Right atrium auricular region (tissue), 2 donors: ENCODE measurements at regions not wholly inside any gene's neighbourhood (a gene's known extent, or its start where the extent isn't known, plus 50 kb on each side); places are given as distances from the start of the nearest gene placed in this dataset.

Source experiments
- DNase-seq: peaks from one replicate; pipeline ENCODE4 v3.0.0-alpha.2; 2019; ENCODE audit warnings: low spot score
- H3K27ac ChIP-seq, 2 donors: fragments of 200-600 bp; sonication (generic); 1 replicate in 1 of 2; 2 replicates in 1 of 2; pipeline ENCODE4 v1.5.1; 2016 to 2019
- H3K27me3 ChIP-seq, 2 donors: fragments of 200-600 bp; sonication (generic); one replicate each; pipeline versions ENCODE4 v1.5.1 to v1.6.0; 2017 to 2019
- H3K36me3 ChIP-seq: fragments of 200-600 bp; sonication (generic); one replicate; pipeline ENCODE4 v1.5.1; 2016
- H3K4me1 ChIP-seq, 2 donors: fragments of 200-600 bp; sonication (generic); one replicate each; pipeline versions ENCODE4 v1.5.1 to v1.6.0; 2017 to 2019
- H3K4me3 ChIP-seq, 2 donors: fragments of 200-600 bp; sonication (generic); 1 replicate in 1 of 2; 2 replicates in 1 of 2; pipeline ENCODE4 v1.5.1; 2017 to 2019; ENCODE audit warnings: mild to moderate bottlenecking in 1 of 2, moderate library complexity in 1 of 2
- H3K9me3 ChIP-seq, 2 donors: fragments of 200-600 bp; sonication (generic); one replicate each; pipeline ENCODE4 v1.5.1; 2019
- CTCF ChIP-seq, 2 donors: fragments of 200-600 bp; sonication (generic); IDR thresholded peaks; one replicate each; pipeline ENCODE4 v1.5.1; 2019; ENCODE audit warnings: antibody characterized with exemption in 2 of 2

- Histone ChIP-seq H3K27me3 (no peaks in the 10 kb centered on the region), H3K4me3 (no peak overlapping the region)
These were observed 59.4 kb upstream of the HMGXB4 start for GRCh38 chr22:35197886-35198285.

GRCh38 chr22:35198738-35199137 is 58.6 kb upstream of the HMGXB4 start:
- no peak for TF ChIP-seq CTCF (IDR thresholded peaks at IDR 0.05)
- Histone ChIP-seq H3K4me3 (no peak overlapping the region), H3K27me3 (no peaks in the 10 kb centered on the region), H3K9me3 (no peaks in the 10 kb centered on the region), H3K4me1 (no peaks in the 10 kb centered on the region), H3K36me3 (no peaks in the 10 kb centered on the region), H3K27ac (no peak overlapping the region)
- no peak for DNase-seq

More at GRCh38 chr22:35197886-35198285, 59.4 kb upstream of the HMGXB4 start:
- TF ChIP-seq CTCF (IDR thresholded peaks at IDR 0.05), result no peak
- no peaks in the 10 kb centered on the region for H3K9me3 ChIP-seq
- no peaks in the 10 kb centered on the region for H3K36me3 ChIP-seq
- H3K4me1 ChIP-seq, result no peaks in the 10 kb centered on the region
- no peak for DNase-seq
- no peak overlapping the region for H3K27ac ChIP-seq

- no peak overlapping the region for H3K27ac ChIP-seq
- H3K36me3 ChIP-seq, result no peaks in the 10 kb centered on the region
- H3K27me3 ChIP-seq, result no peaks in the 10 kb centered on the region
- no peak for DNase-seq
- H3K4me1 ChIP-seq, result no peaks in the 10 kb centered on the region
- no peak for TF ChIP-seq CTCF (IDR thresholded peaks at IDR 0.05)
- no peaks in the 10 kb centered on the region for H3K9me3 ChIP-seq
- no peak overlapping the region for H3K4me3 ChIP-seq
These were observed 54.9 kb upstream of the HMGXB4 start for GRCh38 chr22:35202376-35202775.

GRCh38 chr22:35203583-35203982 is 53.7 kb upstream of the HMGXB4 start:
- DNase-seq, result no peak
- no peak for TF ChIP-seq CTCF (IDR thresholded peaks at IDR 0.05)
- Histone ChIP-seq H3K27me3 (no peaks in the 10 kb centered on the region), H3K36me3 (no peaks in the 10 kb centered on the region), H3K4me3 (no peak overlapping the region), H3K27ac (no peak overlapping the region), H3K9me3 (no peaks in the 10 kb centered on the region), H3K4me1 (no peaks in the 10 kb centered on the region)

- Histone ChIP-seq H3K9me3 (no peaks in the 10 kb centered on the region), H3K27ac (no peak overlapping the region), H3K4me1 (no peaks in the 10 kb centered on the region), H3K36me3 (no peaks in the 10 kb centered on the region), H3K4me3 (no peak overlapping the region), H3K27me3 (no peaks in the 10 kb centered on the region)
- no peak for DNase-seq
- TF ChIP-seq CTCF (IDR thresholded peaks at IDR 0.05), result no peak
These were observed 52.2 kb upstream of the HMGXB4 start for GRCh38 chr22:35204807-35205775.
